ENCODE measurements at regions not wholly inside any gene's neighbourhood (a gene's known extent, or its start where the extent isn't known, plus 50 kb on each side); places are given as distances from the start of the nearest gene placed in this dataset.

- no peak for TF ChIP-seq CTCF (IDR thresholded peaks at IDR 0.05)
- TF ChIP-seq POLR2AphosphoS5 (IDR thresholded peaks at IDR 0.05): no peak
- TF ChIP-seq POLR2A (IDR thresholded peaks at IDR 0.05; ENCODE audit: low read depth): no peak
- no peak for TF ChIP-seq EP300 (IDR thresholded peaks at IDR 0.05)
Measured at GRCh38 chr20:50420380-50420779, 89.8 kb upstream of the PTPN1 start.

Data from esophagus muscularis mucosa (tissue), 4 donors.